ENCODE measurements at regions not wholly inside any gene's neighbourhood (a gene's known extent, or its start where the extent isn't known, plus 50 kb on each side); places are given as distances from the start of the nearest gene placed in this dataset.

- no peak for TF ChIP-seq CTCF (IDR thresholded peaks at IDR 0.05)
- no peak for TF ChIP-seq POLR2AphosphoS5 (IDR thresholded peaks at IDR 0.05; ENCODE audit: low read depth, low read length)
- no peak for TF ChIP-seq SIN3A (IDR thresholded peaks at IDR 0.05; ENCODE audit: borderline replicate concordance, insufficient read depth, low read depth, low read length)
- TF ChIP-seq REST (IDR thresholded peaks at IDR 0.05; ENCODE audit: insufficient read depth in 1 of 2, low read depth in 2 of 2, low read length in 1 of 2), result no peak
- no peak for TF ChIP-seq TCF7L2 (IDR thresholded peaks at IDR 0.05; ENCODE audit: low read depth, low read length)
These were observed 102.1 kb downstream of the C5orf15 start for GRCh38 chr5:133866160-133866902.

Measured in Panc1 (cell line).